ENCODE measurements at regions not wholly inside any gene's neighbourhood (a gene's known extent, or its start where the extent isn't known, plus 50 kb on each side); places are given as distances from the start of the nearest gene placed in this dataset.

GRCh38 chr11:8832571-8833260 is 78.3 kb upstream of the AKIP1 start:
- no peak for TF ChIP-seq CTCF (IDR thresholded peaks at IDR 0.05)
- H3K9me3 ChIP-seq (ENCODE audit: control insufficient read depth, low read length), result no peaks in the 10 kb centered on the region
- no peak overlapping the region for H2AFZ ChIP-seq
- H3K27me3 ChIP-seq (ENCODE audit: control insufficient read depth, insufficient read depth, low read length), result no peaks in the 10 kb centered on the region
- H3K9ac ChIP-seq, result no peak overlapping the region
- H3K36me3 ChIP-seq (ENCODE audit: control insufficient read depth, insufficient read depth, low read length), result no peaks in the 10 kb centered on the region
- no peak overlapping the region for H3K4me2 ChIP-seq (ENCODE audit: low read length)
- H3K4me1 ChIP-seq, result no peaks in the 10 kb centered on the region
- no peak overlapping the region for H3K27ac ChIP-seq
- no peak overlapping the region for H3K4me3 ChIP-seq (ENCODE audit: low read depth, low read length)
- no peaks in the 10 kb centered on the region for H3K79me2 ChIP-seq

GRCh38 chr11:8833568-8834315 is 77.2 kb upstream of the AKIP1 start:
- Histone ChIP-seq H3K79me2 (no peaks in the 10 kb centered on the region), H3K9me3 (ENCODE audit: control insufficient read depth, low read length) (no peaks in the 10 kb centered on the region), H3K27me3 (ENCODE audit: control insufficient read depth, insufficient read depth, low read length) (no peaks in the 10 kb centered on the region), H3K4me1 (no peaks in the 10 kb centered on the region), H3K9ac (no peak overlapping the region), H3K27ac (no peak overlapping the region), H3K36me3 (ENCODE audit: control insufficient read depth, insufficient read depth, low read length) (no peaks in the 10 kb centered on the region), H3K4me3 (ENCODE audit: low read depth, low read length) (no peak overlapping the region), H2AFZ (no peak overlapping the region), H3K4me2 (ENCODE audit: low read length) (no peak overlapping the region)
- TF ChIP-seq CTCF (IDR thresholded peaks at IDR 0.05), result no peak

GRCh38 chr11:8834379-8834778 is 76.6 kb upstream of the AKIP1 start:
- no peak overlapping the region for H3K9ac ChIP-seq
- no peaks in the 10 kb centered on the region for H3K27me3 ChIP-seq (ENCODE audit: control insufficient read depth, insufficient read depth, low read length)
- no peak overlapping the region for H3K27ac ChIP-seq
- H3K4me1 ChIP-seq, result no peaks in the 10 kb centered on the region
- no peak overlapping the region for H2AFZ ChIP-seq
- no peaks in the 10 kb centered on the region for H3K9me3 ChIP-seq (ENCODE audit: control insufficient read depth, low read length)
- no peak overlapping the region for H3K4me2 ChIP-seq (ENCODE audit: low read length)
- H3K79me2 ChIP-seq, result no peaks in the 10 kb centered on the region
- TF ChIP-seq CTCF (IDR thresholded peaks at IDR 0.05), result no peak
- H3K36me3 ChIP-seq (ENCODE audit: control insufficient read depth, insufficient read depth, low read length), result no peaks in the 10 kb centered on the region
- H3K4me3 ChIP-seq (ENCODE audit: low read depth, low read length), result no peak overlapping the region

GRCh38 chr11:8838248-8838647 is 72.7 kb upstream of the AKIP1 start:
- Histone ChIP-seq H2AFZ (no peak overlapping the region), H3K27me3 (ENCODE audit: control insufficient read depth, insufficient read depth, low read length) (no peaks in the 10 kb centered on the region), H3K36me3 (ENCODE audit: control insufficient read depth, insufficient read depth, low read length) (no peaks in the 10 kb centered on the region), H3K27ac (peak overlapping the region; percentile 24), H3K4me2 (ENCODE audit: low read length) (no peak overlapping the region), H3K4me3 (ENCODE audit: low read depth, low read length) (no peak overlapping the region), H3K9ac (no peak overlapping the region), H3K79me2 (no peaks in the 10 kb centered on the region), H3K4me1 (no peaks in the 10 kb centered on the region), H3K9me3 (ENCODE audit: control insufficient read depth, low read length) (no peaks in the 10 kb centered on the region)
- TF ChIP-seq CTCF (IDR thresholded peaks at IDR 0.05), result no peak
